SU-DHL-6 (cell line): ENCODE measurements at regions not wholly inside any gene's neighbourhood (a gene's known extent, or its start where the extent isn't known, plus 50 kb on each side); places are given as distances from the start of the nearest gene placed in this dataset.

ENCODE experiments used
- H2AFZ ChIP-seq: fragments of 200-600 bp; sonication (generic); 2 replicates; pipeline ENCODE4 v1.6.1; 2014; ENCODE audit warnings: low read depth, mild to moderate bottlenecking, moderate library complexity, mixed read lengths, antibody characterized with exemption, low read length; ENCODE audit not compliant: severe bottlenecking
- H3F3A ChIP-seq: fragments of 200-600 bp; shearing (Covaris generic); 2 replicates; pipeline ENCODE4 v1.6.0; 2016; ENCODE audit warnings: antibody characterized with exemption, mild to moderate bottlenecking; ENCODE audit not compliant: insufficient read depth
- H3K27ac ChIP-seq: fragments of 200-600 bp; sonication (generic); 2 replicates; pipeline ENCODE4 v1.5.1; 2016; ENCODE audit warnings: low read depth, mild to moderate bottlenecking, low read length, moderate library complexity, mixed read lengths
- H3K27me3 ChIP-seq: fragments of 200-600 bp; sonication (generic), shearing (Covaris generic); 2 replicates; pipeline ENCODE4 v1.6.0; 2014; ENCODE audit warnings: mild to moderate bottlenecking, low read length
- H3K36me3 ChIP-seq: fragments of 200-600 bp; sonication (generic); 2 replicates; pipeline ENCODE4 v1.6.1; 2014; ENCODE audit warnings: mild to moderate bottlenecking, low read length, mixed read lengths
- H3K4me2 ChIP-seq: fragments of 300-600, 200-600 bp; shearing (Covaris generic), sonication (generic); 2 replicates; pipeline ENCODE4 v1.6.0; 2014; ENCODE audit warnings: low read length, low read depth, mild to moderate bottlenecking; ENCODE audit not compliant: poor library complexity, severe bottlenecking
- H3K4me3 ChIP-seq: fragments of 200-600 bp; sonication (generic); 2 replicates; pipeline ENCODE4 v1.5.1; 2014; ENCODE audit warnings: antibody characterized with exemption, low read length, mild to moderate bottlenecking, mixed read lengths; ENCODE audit not compliant: insufficient read depth, poor library complexity, severe bottlenecking
- H3K79me2 ChIP-seq: fragments of 200-600 bp; sonication (generic); 2 replicates; pipeline ENCODE4 v1.6.1; 2014; ENCODE audit warnings: mild to moderate bottlenecking, low read length, moderate library complexity; ENCODE audit not compliant: insufficient read depth
- H3K9ac ChIP-seq: fragments of 200-600 bp; sonication (generic); 2 replicates; pipeline ENCODE4 v1.7.0; 2014; ENCODE audit warnings: mild to moderate bottlenecking, low read length
- H3K9me2 ChIP-seq: fragments of 200-600 bp; sonication (generic); replicated peaks from 2 replicates; pipeline ENCODE4 v1.6.1; 2014; ENCODE audit warnings: low read length; ENCODE audit not compliant: insufficient read depth
- H3K9me3 ChIP-seq: fragments of 200-600 bp; sonication (generic); 2 replicates; pipeline ENCODE4 v1.6.1; 2014; ENCODE audit warnings: low read length, mixed read lengths; ENCODE audit not compliant: insufficient read depth
- H4K20me1 ChIP-seq: fragments of 200-600 bp; sonication (generic); 2 replicates; pipeline ENCODE4 v1.6.1; 2014; ENCODE audit warnings: low read depth, mild to moderate bottlenecking, antibody characterized with exemption, low read length, moderate library complexity, mixed read lengths
- CTCF ChIP-seq: fragments of 200-600 bp; sonication (generic); IDR thresholded peaks from one replicate; pipeline ENCODE4 v1.5.1; 2017; ENCODE audit warnings: antibody characterized with exemption, mild to moderate bottlenecking, low read length, moderate library complexity; ENCODE audit not compliant: insufficient read depth, poor library complexity, severe bottlenecking
- EZH2phosphoT487 ChIP-seq: fragments of 200-600 bp; sonication (generic), shearing (Covaris generic); conservative IDR thresholded peaks from 2 replicates; pipeline ENCODE4 v1.6.1; 2018; ENCODE audit warnings: mild to moderate bottlenecking, antibody characterized with exemption, low read length, moderate library complexity, mixed read lengths

GRCh38 chr13:74067818-74068217 is 66.4 kb downstream of the KLF12 start:
- Histone ChIP-seq H3K4me2 (no peak overlapping the region), H3K9me2 (no peaks in the 10 kb centered on the region), H3K79me2 (no peaks in the 10 kb centered on the region), H3K27ac (no peak overlapping the region), H2AFZ (no peak overlapping the region), H3K9me3 (no peaks in the 10 kb centered on the region), H3K36me3 (no peaks in the 10 kb centered on the region), H4K20me1 (no peaks in the 10 kb centered on the region), H3F3A (no peaks in the 10 kb centered on the region), H3K9ac (no peak overlapping the region), H3K27me3 (no peaks in the 10 kb centered on the region), H3K4me3 (no peak overlapping the region)
- TF ChIP-seq EZH2phosphoT487 (no peak), CTCF (no peak)

- H3K9me3 ChIP-seq = no peaks in the 10 kb centered on the region
- no peak overlapping the region for H3K27ac ChIP-seq
- no peak overlapping the region for H3K4me3 ChIP-seq
- no peak overlapping the region for H2AFZ ChIP-seq
- no peaks in the 10 kb centered on the region for H3K27me3 ChIP-seq
- H3F3A ChIP-seq = no peaks in the 10 kb centered on the region
- H3K9ac ChIP-seq = no peak overlapping the region
- H3K9me2 ChIP-seq = no peaks in the 10 kb centered on the region
- H3K36me3 ChIP-seq = no peaks in the 10 kb centered on the region
- TF ChIP-seq EZH2phosphoT487 (no peak), CTCF (no peak)
- no peak overlapping the region for H3K4me2 ChIP-seq
- H3K79me2 ChIP-seq = no peaks in the 10 kb centered on the region
- H4K20me1 ChIP-seq = no peaks in the 10 kb centered on the region
These were observed 67.3 kb downstream of the KLF12 start for GRCh38 chr13:74066937-74067336.

GRCh38 chr13:74064805-74065312 is 69.3 kb downstream of the KLF12 start:
- Histone ChIP-seq H3F3A (no peaks in the 10 kb centered on the region), H3K27me3 (no peaks in the 10 kb centered on the region), H3K4me2 (no peak overlapping the region), H3K9me2 (no peaks in the 10 kb centered on the region), H4K20me1 (no peaks in the 10 kb centered on the region), H3K4me3 (no peak overlapping the region), H3K36me3 (peaks cover 3% of the 10 kb centered on the region; the same call in 1 of the 2 replicates), H3K27ac (no peak overlapping the region), H3K79me2 (no peaks in the 10 kb centered on the region), H2AFZ (no peak overlapping the region), H3K9ac (no peak overlapping the region), H3K9me3 (no peaks in the 10 kb centered on the region)
- TF ChIP-seq CTCF = no peak
- TF ChIP-seq EZH2phosphoT487 = no peak
